CD4-positive, CD25-positive, alpha-beta regulatory T cell (primary cell): ENCODE measurements at regions not wholly inside any gene's neighbourhood (a gene's known extent, or its start where the extent isn't known, plus 50 kb on each side); places are given as distances from the start of the nearest gene placed in this dataset.
"Not testable (repeated sequence)": the region's sequence is repeated elsewhere in the genome, so short reads cannot be mapped to it uniquely, and the experiment has no call there.

Source experiments
- ATAC-seq, 2 donors: fragments of 150-1000 bp; cut with Tn5 transposase; one replicate each; pipeline ENCODE4 v1.10.0; 2021; ENCODE audit warnings: low read depth in 2 of 2, moderate number of reproducible peaks in 2 of 2, moderate library complexity in 1 of 2
- DNase-seq, 3 donors: peaks; one replicate each; pipeline versions ENCODE4 v3.0.0 to v3.0.0-alpha.2; 2012 to 2022; ENCODE audit warnings: mixed read lengths in 1 of 3
- H3K27ac ChIP-seq: one replicate; pipeline ENCODE4 v1.7.0; 2013; ENCODE audit warnings: mild to moderate bottlenecking, low read length; ENCODE audit not compliant: insufficient read depth, poor library complexity, severe bottlenecking
- H3K27me3 ChIP-seq: one replicate; pipeline ENCODE4 v1.7.0; 2013; ENCODE audit warnings: low read length; ENCODE audit not compliant: control insufficient read depth, insufficient read depth
- H3K36me3 ChIP-seq: one replicate; pipeline ENCODE4 v1.7.0; 2013; ENCODE audit warnings: mild to moderate bottlenecking, low read length, moderate library complexity; ENCODE audit not compliant: control insufficient read depth, insufficient read depth
- H3K4me1 ChIP-seq: 2 replicates; pipeline ENCODE4 v1.7.0; 2013; ENCODE audit warnings: mild to moderate bottlenecking, low read length; ENCODE audit not compliant: insufficient read depth, control insufficient read depth, poor library complexity, severe bottlenecking
- H3K4me3 ChIP-seq: one replicate; pipeline ENCODE4 v1.7.0; 2013; ENCODE audit warnings: low read depth, mild to moderate bottlenecking, low read length, moderate library complexity
- H3K9me3 ChIP-seq, 2 experiments: 1 replicate in 1 of 2; 2 replicates in 1 of 2; pipeline ENCODE4 v1.7.0; 2013; ENCODE audit warnings: low read length in 2 of 2, mild to moderate bottlenecking in 1 of 2, moderate library complexity in 1 of 2; ENCODE audit not compliant: control insufficient read depth in 2 of 2
- H3K27ac Mint-ChIP-seq, 3 donors: one replicate each; pipeline ENCODE4 v1.8.0; 2020 to 2022; ENCODE audit warnings: mild to moderate bottlenecking in 3 of 3, mixed read lengths in 3 of 3, moderate library complexity in 2 of 3
- H3K27me3 Mint-ChIP-seq: one replicate; pipeline ENCODE4 v1.8.0; 2022; ENCODE audit warnings: mild to moderate bottlenecking, mixed read lengths
- H3K36me3 Mint-ChIP-seq: one replicate; pipeline ENCODE4 v1.8.0; 2020; ENCODE audit warnings: mixed read lengths
- H3K4me1 Mint-ChIP-seq, 4 donors: one replicate each; pipeline ENCODE4 v1.8.0; 2020 to 2022; ENCODE audit warnings: mixed read lengths in 4 of 4, mild to moderate bottlenecking in 1 of 4
- H3K4me3 Mint-ChIP-seq, 4 donors: one replicate each; pipeline ENCODE4 v1.8.0; 2020 to 2022; ENCODE audit warnings: mild to moderate bottlenecking in 4 of 4, mixed read lengths in 4 of 4, moderate library complexity in 3 of 4
- H3K9me3 Mint-ChIP-seq, 7 donors: one replicate each; pipeline ENCODE4 v1.8.0; 2020 to 2022; ENCODE audit warnings: mixed read lengths in 7 of 7, mild to moderate bottlenecking in 3 of 7, moderate library complexity in 2 of 7

DNA sequence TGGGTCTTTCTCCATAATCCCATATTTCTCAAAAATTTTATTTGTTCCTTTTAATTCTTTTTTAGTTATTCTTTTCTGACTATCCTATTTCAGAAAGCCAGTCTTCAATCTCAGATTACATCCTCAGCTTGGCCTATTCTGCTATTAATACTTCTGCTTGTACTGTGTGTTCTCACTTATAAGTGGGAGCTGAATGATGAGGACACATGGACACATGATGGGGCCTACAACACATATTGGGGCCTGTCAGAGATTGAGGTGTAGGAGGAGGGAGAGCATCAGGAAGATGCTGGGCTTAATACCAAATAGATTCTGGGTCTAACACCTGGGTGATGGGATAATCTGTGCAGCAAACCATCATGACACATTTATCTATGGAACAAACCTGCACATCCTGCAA lies 82.3 kb downstream of the MAGEE1 start:
- H3K27ac Mint-ChIP-seq: no peak overlapping the region
- DNase-seq: no peak
- peaks cover 0 to 6% (median 0%) of the 10 kb centered on the region in 7 donors for H3K9me3 Mint-ChIP-seq
- Histone ChIP-seq H3K27me3 (no peaks in the 10 kb centered on the region), H3K9me3 (no peaks in the 10 kb centered on the region), H3K27ac (no peak overlapping the region), H3K4me3 (no peak overlapping the region), H3K4me1 (no peaks in the 10 kb centered on the region), H3K36me3 (no peaks in the 10 kb centered on the region)
- H3K4me3 Mint-ChIP-seq: no peak overlapping the region
- H3K36me3 Mint-ChIP-seq: no peaks in the 10 kb centered on the region
- no peak for ATAC-seq
- H3K27me3 Mint-ChIP-seq: no peaks in the 10 kb centered on the region
- no peaks in the 10 kb centered on the region for H3K4me1 Mint-ChIP-seq

DNA sequence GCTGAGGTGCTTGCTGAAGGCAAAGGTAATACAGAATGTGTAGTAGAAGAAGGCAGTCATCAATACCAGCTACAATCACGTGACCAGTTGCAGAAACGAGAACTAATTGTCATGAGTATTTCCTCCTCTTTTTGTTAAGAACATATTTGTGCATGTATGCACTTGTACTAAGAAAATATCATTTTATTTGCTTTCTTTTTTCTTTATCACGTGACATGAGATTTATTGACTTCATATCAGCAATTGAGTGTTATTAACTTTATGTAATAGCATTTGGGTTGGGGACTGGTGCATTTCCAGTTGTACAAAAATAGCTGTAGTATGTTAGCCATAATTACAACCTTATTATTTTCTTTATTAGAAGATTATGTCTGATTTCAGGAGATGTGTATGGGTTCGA lies 90.0 kb downstream of the MAGEE1 start:
- H3K9me3 Mint-ChIP-seq: peaks cover 0 to 4% (median 1%) of the 10 kb centered on the region in 7 donors
- no peak overlapping the region for H3K4me3 Mint-ChIP-seq
- no peak overlapping the region for H3K4me3 ChIP-seq

DNA sequence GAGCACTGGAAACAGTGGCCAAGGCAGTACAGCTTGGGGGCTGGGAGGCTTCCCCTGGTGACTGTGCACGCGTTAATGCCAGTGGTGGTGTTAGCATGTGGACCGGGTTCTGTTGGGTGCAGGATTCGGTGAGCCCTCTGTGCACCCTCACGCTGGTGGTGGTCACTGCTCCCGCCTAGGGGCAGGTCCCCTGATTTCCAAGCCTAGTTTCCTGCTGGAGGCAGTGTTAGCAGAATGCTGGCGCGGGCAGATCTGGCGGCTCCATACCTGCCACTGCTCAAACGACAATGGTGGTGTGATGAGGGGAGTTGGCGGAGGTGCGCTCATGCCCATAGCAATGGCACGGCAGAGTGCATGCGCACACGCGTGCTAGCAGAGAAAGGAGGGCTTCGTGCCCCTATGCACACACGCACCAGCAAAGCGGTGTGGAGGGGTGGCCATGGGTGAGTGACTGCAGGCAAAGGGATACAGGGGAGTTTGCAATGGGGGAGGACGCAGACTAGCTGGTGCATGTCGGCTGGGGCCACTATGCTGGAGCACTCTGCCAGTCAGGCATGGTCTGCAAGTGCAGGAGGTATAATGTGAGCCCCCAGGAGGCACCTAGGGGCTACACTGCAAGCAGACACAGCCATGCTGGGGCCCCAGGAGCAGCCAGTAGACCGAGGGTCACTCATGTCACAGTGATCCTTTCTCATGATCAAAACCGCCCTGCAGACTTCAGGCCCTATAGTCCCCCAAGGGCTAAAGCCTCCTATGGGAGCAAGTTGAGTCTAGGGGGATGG lies 93.0 kb downstream of the MAGEE1 start:
- DNase-seq: no peak
- H3K36me3 Mint-ChIP-seq: no peaks in the 10 kb centered on the region
- no peaks in the 10 kb centered on the region for H3K4me1 ChIP-seq
- H3K4me3 ChIP-seq: no peak overlapping the region
- H3K27ac Mint-ChIP-seq: no peak overlapping the region
- H3K9me3 ChIP-seq: no peaks in the 10 kb centered on the region
- H3K36me3 ChIP-seq: no peaks in the 10 kb centered on the region
- ATAC-seq: no peak
- H3K27ac ChIP-seq: no peak overlapping the region
- no peaks in the 10 kb centered on the region for H3K27me3 Mint-ChIP-seq
- no peaks in the 10 kb centered on the region for H3K4me1 Mint-ChIP-seq
- no peaks in the 10 kb centered on the region for H3K27me3 ChIP-seq
- peaks cover 0 to 7% (median 2%) of the 10 kb centered on the region in 7 donors for H3K9me3 Mint-ChIP-seq
- H3K4me3 Mint-ChIP-seq: no peak overlapping the region

More for the DNA sequence above, 90.0 kb downstream of the MAGEE1 start:
- no peak overlapping the region for H3K27ac Mint-ChIP-seq
- no peaks in the 10 kb centered on the region for H3K27me3 Mint-ChIP-seq
- no peaks in the 10 kb centered on the region for H3K36me3 Mint-ChIP-seq
- no peak for DNase-seq
- H3K27me3 ChIP-seq: no peaks in the 10 kb centered on the region
- H3K9me3 ChIP-seq: no peaks in the 10 kb centered on the region
- H3K4me1 Mint-ChIP-seq: no peaks in the 10 kb centered on the region
- no peak for ATAC-seq
- H3K4me1 ChIP-seq: no peaks in the 10 kb centered on the region
- no peak overlapping the region for H3K27ac ChIP-seq
- no peaks in the 10 kb centered on the region for H3K36me3 ChIP-seq

DNA sequence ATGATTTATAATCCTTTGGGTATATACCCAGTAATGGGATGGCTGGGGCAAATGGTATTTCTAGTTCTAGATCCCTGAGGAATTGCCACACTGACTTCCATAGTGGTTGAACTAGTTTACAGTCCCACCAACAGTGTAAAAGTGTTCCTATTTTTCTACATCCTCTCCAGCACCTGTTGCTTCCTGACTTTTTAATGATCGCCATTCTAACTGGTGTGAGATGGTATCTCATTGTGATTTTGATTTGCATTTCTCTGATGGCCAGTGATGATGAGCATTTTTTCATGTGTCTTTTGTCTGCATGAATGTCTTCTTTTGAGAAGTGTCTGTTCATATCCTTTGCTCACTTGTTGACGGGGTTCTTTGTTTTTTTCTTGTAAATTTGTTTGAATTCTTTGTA lies 108.2 kb downstream of the MAGEE1 start:
- not testable (repeated sequence) for H3K27me3 ChIP-seq, H3K4me3 Mint-ChIP-seq, H3K9me3 Mint-ChIP-seq, H3K9me3 ChIP-seq, H3K27ac ChIP-seq, H3K27me3 Mint-ChIP-seq, DNase-seq, H3K36me3 Mint-ChIP-seq, ATAC-seq, H3K36me3 ChIP-seq, H3K27ac Mint-ChIP-seq, H3K4me1 Mint-ChIP-seq, H3K4me3 ChIP-seq, H3K4me1 ChIP-seq

DNA sequence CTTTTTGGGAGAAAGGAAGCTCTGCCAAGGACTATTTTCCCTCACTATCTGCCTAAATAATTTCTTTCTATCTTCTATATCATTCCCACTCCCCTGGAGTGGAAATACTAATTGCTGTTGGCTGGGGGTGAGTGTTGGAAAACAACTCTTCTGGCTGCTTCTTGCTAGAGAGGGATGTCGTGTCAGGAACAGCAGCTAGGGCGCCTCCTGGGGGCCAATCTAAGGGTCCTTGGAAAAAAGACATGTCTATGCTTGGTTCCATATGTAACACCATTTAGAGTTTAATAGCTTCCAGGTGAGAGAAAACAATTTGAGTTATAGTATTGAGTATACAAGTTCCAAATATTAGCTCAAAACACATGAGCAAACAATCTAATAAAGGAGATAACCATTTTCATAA lies 111.3 kb downstream of the MAGEE1 start:
- no peak overlapping the region for H3K4me3 ChIP-seq
- no peaks in the 10 kb centered on the region for H3K9me3 ChIP-seq
- H3K4me1 Mint-ChIP-seq: no peaks in the 10 kb centered on the region
- no peaks in the 10 kb centered on the region for H3K4me1 ChIP-seq
- H3K9me3 Mint-ChIP-seq: peaks cover 0 to 5% (median 0%) of the 10 kb centered on the region in 7 donors
- H3K27me3 Mint-ChIP-seq: no peaks in the 10 kb centered on the region
- no peak overlapping the region for H3K27ac Mint-ChIP-seq
- H3K27me3 ChIP-seq: no peaks in the 10 kb centered on the region
- ATAC-seq (no peak), DNase-seq (no peak)
- H3K36me3 Mint-ChIP-seq: no peaks in the 10 kb centered on the region
- no peak overlapping the region for H3K4me3 Mint-ChIP-seq
- no peak overlapping the region for H3K27ac ChIP-seq
- no peaks in the 10 kb centered on the region for H3K36me3 ChIP-seq

DNA sequence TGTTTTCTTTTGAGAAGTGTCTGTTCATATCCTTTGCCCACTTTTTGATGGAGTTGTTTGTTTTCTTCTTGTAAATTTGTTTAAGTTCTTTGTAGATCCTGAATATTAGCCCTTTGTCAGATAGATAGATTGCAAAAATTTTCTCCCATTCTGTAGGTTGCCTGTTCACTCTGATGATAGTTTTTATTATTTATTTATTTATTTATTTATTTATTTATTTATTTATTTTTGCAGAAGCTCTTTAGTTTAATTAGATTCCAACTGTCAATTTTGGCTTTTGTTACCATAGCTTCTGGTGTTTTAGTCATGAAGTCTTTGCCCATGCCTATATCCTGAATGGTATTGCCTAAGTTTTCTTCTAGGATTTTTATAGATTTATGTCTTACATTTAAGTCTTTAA lies 115.9 kb downstream of the MAGEE1 start:
- H3K4me1 ChIP-seq, H3K27ac ChIP-seq, H3K36me3 ChIP-seq, ATAC-seq, H3K27me3 ChIP-seq, H3K27ac Mint-ChIP-seq, H3K4me1 Mint-ChIP-seq, H3K4me3 ChIP-seq, H3K27me3 Mint-ChIP-seq, H3K36me3 Mint-ChIP-seq, H3K9me3 Mint-ChIP-seq, H3K9me3 ChIP-seq, H3K4me3 Mint-ChIP-seq, DNase-seq: not testable (repeated sequence)

DNA sequence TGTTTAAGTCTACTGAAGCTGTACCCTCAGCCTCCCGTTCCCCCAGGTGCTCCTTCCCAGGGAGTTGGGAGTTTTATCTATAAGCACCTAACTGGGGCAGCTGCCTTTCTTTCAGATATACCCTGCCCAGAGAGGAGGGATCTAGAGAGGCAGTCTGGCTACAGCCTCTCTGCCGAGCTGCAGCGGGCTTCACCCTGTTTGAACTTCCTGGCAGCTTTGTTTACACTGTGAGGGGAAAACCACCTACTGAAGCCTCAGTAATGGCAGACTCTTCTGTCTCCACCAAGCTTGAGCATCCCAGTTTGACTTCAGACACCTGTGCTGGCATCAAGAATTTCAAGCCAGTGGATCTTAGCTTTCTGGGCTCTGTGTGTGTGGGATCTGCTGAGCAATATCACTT lies 122.5 kb downstream of the MAGEE1 start:
- ATAC-seq (no peak), DNase-seq (no peak)
- Mint-ChIP-seq H3K36me3 (no peaks in the 10 kb centered on the region), H3K27ac (no peak overlapping the region), H3K4me3 (no peak overlapping the region), H3K4me1 (no peaks in the 10 kb centered on the region), H3K9me3 (peaks cover 0 to 12% (median 0%) of the 10 kb centered on the region in 7 donors), H3K27me3 (no peaks in the 10 kb centered on the region)
- no peak overlapping the region for H3K4me3 ChIP-seq
- no peaks in the 10 kb centered on the region for H3K27me3 ChIP-seq
- H3K36me3 ChIP-seq: no peaks in the 10 kb centered on the region
- H3K4me1 ChIP-seq: no peaks in the 10 kb centered on the region
- no peak overlapping the region for H3K27ac ChIP-seq
- H3K9me3 ChIP-seq: peaks cover 0 to 6% of the 10 kb centered on the region in 2 experiments

DNA sequence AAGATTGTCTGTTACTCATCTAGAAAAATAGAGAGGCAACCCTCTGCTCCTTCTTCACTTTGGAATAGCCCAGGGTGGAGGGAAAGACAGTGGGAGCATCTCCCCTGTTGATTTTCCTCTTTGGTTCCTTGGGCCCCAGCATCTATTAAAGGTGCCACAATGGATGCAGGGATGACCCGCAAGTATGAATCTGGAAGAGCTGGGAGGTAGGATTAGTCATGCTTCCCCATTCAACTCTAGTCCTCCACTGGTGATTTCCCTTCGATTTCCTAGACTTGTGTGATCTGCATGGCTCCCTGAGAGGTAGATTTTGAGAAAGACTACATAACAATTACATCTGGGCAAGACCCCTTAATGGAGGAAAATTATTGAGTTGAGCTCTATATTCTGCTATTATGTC lies 127.8 kb downstream of the MAGEE1 start:
- no peaks in the 10 kb centered on the region for H3K4me1 Mint-ChIP-seq
- H3K27me3 Mint-ChIP-seq: no peaks in the 10 kb centered on the region
- H3K36me3 Mint-ChIP-seq: no peaks in the 10 kb centered on the region
- no peaks in the 10 kb centered on the region for H3K4me1 ChIP-seq
- peaks cover 5 to 18% of the 10 kb centered on the region in 2 experiments for H3K9me3 ChIP-seq
- ATAC-seq (no peak), DNase-seq (no peak)
- no peaks in the 10 kb centered on the region for H3K36me3 ChIP-seq
- peaks cover 0 to 36% (median 4%) of the 10 kb centered on the region in 7 donors for H3K9me3 Mint-ChIP-seq
- no peak overlapping the region for H3K27ac Mint-ChIP-seq
- H3K4me3 ChIP-seq: no peak overlapping the region
- H3K27ac ChIP-seq: no peak overlapping the region
- no peaks in the 10 kb centered on the region for H3K27me3 ChIP-seq
- H3K4me3 Mint-ChIP-seq: no peak overlapping the region
